IPS-15b (cell line): ENCODE measurements at regions not wholly inside any gene's neighbourhood (a gene's known extent, or its start where the extent isn't known, plus 50 kb on each side); places are given as distances from the start of the nearest gene placed in this dataset.

Experiments
- H3K27me3 ChIP-seq: one replicate; pipeline ENCODE4 v1.6.1; 2013; ENCODE audit warnings: low read length; ENCODE audit not compliant: control insufficient read depth, insufficient read depth
- H3K36me3 ChIP-seq: one replicate; pipeline ENCODE4 v1.6.1; 2013; ENCODE audit warnings: low read length; ENCODE audit not compliant: control insufficient read depth, insufficient read depth
- H3K4me1 ChIP-seq: one replicate; pipeline ENCODE4 v1.6.1; 2013; ENCODE audit warnings: mild to moderate bottlenecking, low read length; ENCODE audit not compliant: control insufficient read depth, insufficient read depth
- H3K4me3 ChIP-seq: one replicate; pipeline ENCODE4 v1.5.1; 2013; ENCODE audit warnings: low read depth, low read length
- H3K9ac ChIP-seq: one replicate; pipeline ENCODE4 v1.6.1; 2013; ENCODE audit warnings: low read depth, mild to moderate bottlenecking, low read length
- H3K9me3 ChIP-seq: one replicate; pipeline ENCODE4 v1.6.1; 2013; ENCODE audit warnings: mild to moderate bottlenecking, low read length; ENCODE audit not compliant: control insufficient read depth, insufficient read depth

- no peak overlapping the region for H3K4me3 ChIP-seq
- no peak overlapping the region for H3K9ac ChIP-seq
- no peaks in the 10 kb centered on the region for H3K27me3 ChIP-seq
- no peaks in the 10 kb centered on the region for H3K36me3 ChIP-seq
- no peaks in the 10 kb centered on the region for H3K4me1 ChIP-seq
- H3K9me3 ChIP-seq = no peaks in the 10 kb centered on the region
These were observed 210.7 kb upstream of the GPRIN3 start for GRCh38 chr4:89518259-89518658.

GRCh38 chr4:89514811-89515210 is 207.2 kb upstream of the GPRIN3 start:
- no peaks in the 10 kb centered on the region for H3K36me3 ChIP-seq
- H3K9ac ChIP-seq = no peak overlapping the region
- no peaks in the 10 kb centered on the region for H3K9me3 ChIP-seq
- no peaks in the 10 kb centered on the region for H3K4me1 ChIP-seq
- H3K27me3 ChIP-seq = no peaks in the 10 kb centered on the region
- no peak overlapping the region for H3K4me3 ChIP-seq

- H3K27me3 ChIP-seq = no peaks in the 10 kb centered on the region
- no peak overlapping the region for H3K4me3 ChIP-seq
These were observed 204.2 kb upstream of the GPRIN3 start for GRCh38 chr4:89511776-89512175.

GRCh38 chr4:89509708-89510281 is 202.2 kb upstream of the GPRIN3 start:
- Histone ChIP-seq H3K9ac (no peak overlapping the region), H3K36me3 (no peaks in the 10 kb centered on the region), H3K4me3 (no peak overlapping the region), H3K27me3 (no peaks in the 10 kb centered on the region), H3K9me3 (no peaks in the 10 kb centered on the region), H3K4me1 (no peaks in the 10 kb centered on the region)

More at GRCh38 chr4:89511776-89512175, 204.2 kb upstream of the GPRIN3 start:
- Histone ChIP-seq H3K36me3 (no peaks in the 10 kb centered on the region), H3K9ac (no peak overlapping the region), H3K4me1 (no peaks in the 10 kb centered on the region), H3K9me3 (no peaks in the 10 kb centered on the region)

GRCh38 chr4:89506866-89507491 is 199.4 kb upstream of the GPRIN3 start:
- Histone ChIP-seq H3K9ac (no peak overlapping the region), H3K9me3 (no peaks in the 10 kb centered on the region), H3K36me3 (no peaks in the 10 kb centered on the region), H3K4me1 (no peaks in the 10 kb centered on the region), H3K4me3 (no peak overlapping the region), H3K27me3 (no peaks in the 10 kb centered on the region)

- no peak overlapping the region for H3K9ac ChIP-seq
- H3K4me3 ChIP-seq = no peak overlapping the region
- no peaks in the 10 kb centered on the region for H3K4me1 ChIP-seq
- H3K27me3 ChIP-seq = no peaks in the 10 kb centered on the region
- no peaks in the 10 kb centered on the region for H3K9me3 ChIP-seq
- H3K36me3 ChIP-seq = no peaks in the 10 kb centered on the region
These were observed 195.0 kb upstream of the GPRIN3 start for GRCh38 chr4:89502581-89502980.

- Histone ChIP-seq H3K4me3 (no peak overlapping the region), H3K9me3 (no peaks in the 10 kb centered on the region), H3K36me3 (no peaks in the 10 kb centered on the region), H3K9ac (no peak overlapping the region), H3K27me3 (no peaks in the 10 kb centered on the region), H3K4me1 (no peaks in the 10 kb centered on the region)
These were observed 190.1 kb upstream of the GPRIN3 start for GRCh38 chr4:89497517-89498308.

- Histone ChIP-seq H3K27me3 (no peaks in the 10 kb centered on the region), H3K36me3 (no peaks in the 10 kb centered on the region), H3K9me3 (no peaks in the 10 kb centered on the region), H3K4me3 (no peak overlapping the region), H3K9ac (no peak overlapping the region), H3K4me1 (peaks cover 8% of the 10 kb centered on the region)
These were observed 189.3 kb upstream of the GPRIN3 start for GRCh38 chr4:89496851-89497250.

- Histone ChIP-seq H3K27me3 (no peaks in the 10 kb centered on the region), H3K36me3 (no peaks in the 10 kb centered on the region), H3K4me1 (peaks cover 16% of the 10 kb centered on the region), H3K4me3 (no peak overlapping the region), H3K9ac (no peak overlapping the region), H3K9me3 (no peaks in the 10 kb centered on the region)
These were observed 185.8 kb upstream of the GPRIN3 start for GRCh38 chr4:89493367-89493766.

- Histone ChIP-seq H3K27me3 (no peaks in the 10 kb centered on the region), H3K4me1 (peaks cover 16% of the 10 kb centered on the region), H3K36me3 (no peaks in the 10 kb centered on the region), H3K4me3 (no peak overlapping the region), H3K9me3 (no peaks in the 10 kb centered on the region), H3K9ac (no peak overlapping the region)
These were observed 185.0 kb upstream of the GPRIN3 start for GRCh38 chr4:89492581-89493071.

- Histone ChIP-seq H3K4me1 (peaks cover 16% of the 10 kb centered on the region), H3K9ac (no peak overlapping the region), H3K9me3 (no peaks in the 10 kb centered on the region), H3K4me3 (peak overlapping the region; percentile 4), H3K27me3 (no peaks in the 10 kb centered on the region), H3K36me3 (no peaks in the 10 kb centered on the region)
These were observed 184.2 kb upstream of the GPRIN3 start for GRCh38 chr4:89491761-89492160.
